CD1c-positive myeloid dendritic cell (primary cell): ENCODE measurements at regions not wholly inside any gene's neighbourhood (a gene's known extent, or its start where the extent isn't known, plus 50 kb on each side); places are given as distances from the start of the nearest gene placed in this dataset.
"Not testable (repeated sequence)": the region's sequence is repeated elsewhere in the genome, so short reads cannot be mapped to it uniquely, and the experiment has no call there.

Experiments used
- DNase-seq: peaks from one replicate; pipeline ENCODE4 v3.0.0-alpha.2; 2016; ENCODE audit errors: extremely low spot score

GRCh38 chr2:2663401-2664036 is 332.4 kb upstream of the MYT1L start:
- DNase-seq = no peak

GRCh38 chr2:2662847-2663356 is 331.8 kb upstream of the MYT1L start:
- DNase-seq = no peak

DNA sequence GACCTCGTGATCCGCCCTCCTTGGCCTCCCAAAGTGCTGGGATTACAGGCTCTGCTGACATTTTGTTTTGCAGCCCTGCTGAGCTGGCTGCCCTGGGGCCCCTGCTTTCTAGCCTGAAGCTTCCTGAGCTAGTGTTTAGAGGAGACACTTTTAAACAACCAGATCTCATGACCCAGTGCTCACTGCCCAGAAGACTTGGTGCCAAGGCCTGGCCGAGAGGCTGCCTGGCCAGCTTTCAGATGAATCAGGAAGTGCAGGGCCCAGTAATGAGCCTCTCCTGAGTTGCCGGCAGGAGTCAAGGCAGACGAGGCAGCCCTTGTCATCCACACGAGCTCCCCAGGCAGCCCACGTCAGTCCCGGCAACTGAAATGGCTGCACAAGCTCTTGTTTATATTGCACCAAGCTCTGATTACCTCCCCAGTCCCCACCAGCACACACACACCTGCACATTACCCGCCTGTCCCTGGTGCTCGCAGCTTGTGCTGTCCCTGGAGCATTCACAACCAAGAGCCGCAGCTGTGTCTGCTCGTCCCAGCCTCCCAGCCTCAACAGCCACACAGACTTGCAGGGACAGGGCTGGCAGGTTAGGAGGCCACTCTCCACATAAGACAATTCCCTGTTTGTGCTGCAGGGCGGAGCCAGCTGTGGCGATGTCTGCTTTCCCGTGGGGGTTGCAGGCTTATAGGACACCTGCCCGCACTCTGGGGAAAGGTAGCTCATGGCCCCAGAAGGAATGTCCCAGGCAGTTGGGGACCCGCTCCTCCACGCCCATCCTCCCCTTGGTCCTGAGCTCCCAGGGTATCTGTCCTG is 331.2 kb upstream of the MYT1L start:
- no peak for DNase-seq

- DNase-seq = no peak
Measured at GRCh38 chr2:2660789-2661355, 329.8 kb upstream of the MYT1L start.

GRCh38 chr2:2657121-2657962 is 326.3 kb upstream of the MYT1L start:
- DNase-seq = no peak

- no peak for DNase-seq
Measured at GRCh38 chr2:2656115-2657011, 325.3 kb upstream of the MYT1L start.

DNA sequence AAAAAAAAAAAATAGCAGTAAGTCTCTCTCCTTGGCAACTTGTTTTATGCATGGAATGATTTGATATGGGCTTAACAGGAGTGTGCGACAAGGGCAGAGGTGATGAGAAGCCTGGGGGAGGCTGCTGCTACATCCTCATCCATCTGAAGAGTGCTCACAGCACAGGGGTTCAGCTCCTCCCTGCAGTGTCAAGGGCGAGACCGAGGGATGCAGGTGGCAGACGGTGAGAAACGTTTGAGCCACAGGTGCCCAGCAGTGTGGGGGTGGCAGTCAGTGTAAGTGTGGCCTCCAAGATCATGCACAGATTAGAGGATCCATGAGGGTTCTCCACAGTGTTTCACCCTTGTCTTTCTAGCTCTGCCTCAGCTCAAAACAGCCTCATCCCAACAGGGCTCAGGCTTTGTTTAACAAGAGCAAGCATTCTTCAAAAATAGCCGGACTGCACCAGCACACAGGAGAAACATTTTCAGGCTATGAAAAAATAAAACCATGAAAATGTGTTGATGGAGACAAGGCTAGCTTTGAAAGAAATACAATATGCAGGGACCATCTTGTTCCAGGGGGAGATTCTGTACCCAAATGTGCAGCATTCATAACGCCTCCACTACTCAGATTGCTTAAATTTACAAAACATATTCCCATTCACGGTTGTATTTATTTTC is 324.5 kb upstream of the MYT1L start:
- DNase-seq = no peak

DNA sequence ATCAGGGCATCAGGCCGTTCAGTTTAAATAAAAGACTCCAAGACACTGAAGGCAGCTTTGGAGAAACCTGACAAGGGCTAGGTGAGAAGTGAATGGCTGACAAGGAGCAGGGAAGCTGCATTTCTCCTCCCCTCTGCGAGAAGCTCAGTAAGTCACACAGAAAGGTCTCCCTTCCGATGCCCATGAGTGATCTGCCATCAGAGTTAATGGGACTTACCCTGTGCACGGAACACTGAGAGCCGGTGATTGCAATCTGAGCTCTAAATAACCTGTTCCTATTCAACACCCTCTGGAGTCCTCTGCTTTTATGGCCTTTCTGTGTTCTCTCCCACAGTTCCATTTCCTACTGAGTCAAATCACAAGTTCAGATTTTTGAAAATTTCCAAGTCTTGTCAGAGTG is 322.2 kb upstream of the MYT1L start:
- DNase-seq = no peak

DNA sequence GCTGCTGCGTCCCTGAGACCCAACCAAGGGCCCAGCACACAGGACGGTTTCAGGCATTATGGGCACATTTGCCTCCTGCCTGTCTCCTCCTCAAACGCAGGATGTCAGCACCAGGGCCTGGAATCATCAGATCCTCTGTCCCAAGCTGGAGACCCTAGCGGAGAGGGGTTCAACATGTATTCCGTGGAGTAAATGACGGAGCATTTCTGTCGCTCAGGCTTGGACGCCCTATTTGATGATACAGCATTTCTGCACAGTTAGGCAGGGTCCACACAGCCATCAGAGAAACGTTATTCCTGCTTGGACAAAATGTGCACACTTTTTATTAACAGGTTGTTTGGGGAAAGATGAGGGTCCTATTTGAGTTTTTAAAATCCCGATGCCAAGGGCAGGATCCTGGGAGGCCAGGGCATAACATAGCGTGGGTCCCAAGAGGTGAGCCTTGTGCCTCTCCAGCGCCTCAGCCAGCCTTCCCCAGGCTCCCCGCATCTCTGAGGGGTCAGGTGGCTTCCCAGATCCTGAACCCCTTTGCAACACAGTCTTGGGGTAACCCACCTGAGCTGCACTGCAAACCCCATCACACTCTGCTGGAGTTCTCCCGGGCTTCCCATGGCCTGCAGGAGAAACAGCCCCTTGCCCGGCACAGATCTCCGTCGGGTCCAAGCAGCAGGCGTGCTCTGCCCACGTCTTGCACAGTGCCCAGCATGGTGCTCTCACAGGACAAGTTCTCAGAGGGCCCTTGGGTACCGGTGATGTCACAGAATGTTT is 319.7 kb upstream of the MYT1L start:
- no peak for DNase-seq

DNA sequence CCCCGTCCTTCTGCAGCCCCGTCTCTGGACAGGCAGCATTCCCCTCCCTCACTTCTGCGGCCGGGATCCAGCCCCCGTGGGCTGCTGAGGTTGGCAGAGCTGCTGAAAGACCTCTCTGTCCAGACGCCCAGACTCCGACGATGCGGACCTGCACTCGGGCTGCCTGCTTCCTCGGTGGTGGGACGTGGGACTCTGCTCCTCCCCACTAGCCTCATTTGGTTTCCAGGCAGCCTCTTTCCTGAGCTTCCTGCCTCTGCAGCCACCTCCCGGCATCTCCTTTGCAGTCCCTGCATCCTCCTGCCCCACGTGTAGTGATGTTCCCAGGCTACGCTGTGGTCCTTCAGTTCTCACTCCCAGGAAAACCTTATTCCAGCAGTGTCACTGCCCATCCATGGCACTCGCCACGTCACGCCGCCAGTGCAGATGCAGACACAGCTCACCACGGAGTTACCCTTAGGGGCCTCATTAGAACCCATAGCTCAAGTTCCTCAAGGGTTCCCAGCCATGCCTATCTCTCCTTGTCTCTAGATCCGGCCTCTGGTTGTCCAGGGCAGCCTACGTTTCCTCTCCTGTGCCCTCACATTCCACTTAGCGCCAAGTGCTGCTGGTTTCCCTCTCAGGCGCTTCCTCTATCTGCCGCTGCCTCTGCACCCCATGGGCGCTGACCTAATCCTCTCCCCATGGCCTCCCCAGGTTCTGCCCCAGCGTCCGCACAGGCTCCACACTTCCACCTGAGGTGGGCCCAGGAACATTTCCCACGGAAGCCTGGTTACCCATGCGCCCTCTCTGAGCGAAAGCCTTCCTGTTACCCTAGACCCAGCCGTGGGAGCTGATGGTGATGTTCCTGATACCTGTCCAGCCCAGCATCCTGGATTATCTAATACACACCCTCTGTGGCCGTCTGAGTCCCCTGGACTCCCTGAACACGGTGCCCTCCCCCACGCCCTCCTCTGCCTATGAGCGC is 318.3 kb upstream of the MYT1L start:
- DNase-seq = no peak

GRCh38 chr2:2648094-2648493 is 317.0 kb upstream of the MYT1L start:
- no peak for DNase-seq

GRCh38 chr2:2647141-2647541 is 316.1 kb upstream of the MYT1L start:
- no peak for DNase-seq

GRCh38 chr2:2646433-2647051 is 315.5 kb upstream of the MYT1L start:
- DNase-seq = peak; percentile 1

DNA sequence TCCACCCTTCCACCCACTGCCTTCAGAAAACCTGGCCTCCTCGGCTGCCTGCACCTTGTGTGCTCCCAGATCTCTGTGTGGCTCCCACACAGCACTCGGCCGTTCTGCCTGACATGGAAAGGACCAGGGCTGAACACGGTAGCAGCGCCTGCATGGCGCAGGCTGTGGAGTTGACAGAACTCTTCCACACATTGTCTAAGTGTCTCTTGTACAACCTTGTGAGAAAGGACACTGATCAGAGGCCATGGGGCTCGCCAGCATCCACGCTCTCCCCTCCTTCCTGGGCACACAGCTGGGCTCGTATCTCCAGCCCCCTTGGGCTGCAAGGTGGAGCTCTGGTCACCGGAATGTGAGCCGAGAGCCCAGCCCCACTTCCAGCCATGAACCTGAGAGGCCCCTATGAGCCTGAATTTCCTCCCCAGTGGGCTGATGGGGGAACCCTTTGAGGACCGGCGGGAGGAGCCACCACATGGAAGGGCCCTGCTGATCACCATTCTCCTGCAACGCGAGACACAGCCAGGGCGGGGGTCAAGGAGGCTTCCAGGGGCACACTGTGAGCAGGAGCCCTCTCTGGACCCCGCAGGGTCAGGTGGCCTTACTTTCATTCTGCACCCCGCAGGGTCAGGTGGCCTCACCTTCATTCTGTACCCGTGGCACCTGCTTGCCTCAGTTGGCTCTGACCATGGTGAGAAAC is 314.2 kb upstream of the MYT1L start:
- DNase-seq = no peak

DNA sequence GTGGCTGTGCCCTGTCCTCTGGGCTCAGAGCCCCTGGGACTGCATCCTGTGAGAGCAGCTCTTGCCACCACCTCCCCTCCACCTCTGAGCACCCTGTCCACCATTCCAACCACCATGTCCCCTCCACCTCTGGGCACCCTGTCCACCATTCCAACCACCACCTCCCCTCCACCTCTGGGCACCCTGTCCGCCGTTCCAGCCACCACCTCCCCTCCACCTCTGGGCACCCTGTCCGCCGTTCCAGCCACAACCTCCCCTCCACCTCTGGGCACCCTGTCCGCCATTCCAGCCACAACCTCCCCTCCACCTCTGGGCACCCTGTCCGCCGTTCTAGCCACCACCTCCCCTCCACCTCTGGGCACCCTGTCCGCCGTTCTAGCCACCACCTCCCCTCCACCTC is 313.7 kb upstream of the MYT1L start:
- DNase-seq = not testable (repeated sequence)

- DNase-seq = no peak
Measured at GRCh38 chr2:2644040-2644439, 313.0 kb upstream of the MYT1L start.
